HUES6 (cell line): ENCODE measurements at regions not wholly inside any gene's neighbourhood (a gene's known extent, or its start where the extent isn't known, plus 50 kb on each side); places are given as distances from the start of the nearest gene placed in this dataset.

Source experiments
- H3K27ac ChIP-seq: 2 replicates; pipeline ENCODE4 v1.7.0; 2013; ENCODE audit warnings: low read depth, mild to moderate bottlenecking, low read length, inconsistent platforms
- H3K27me3 ChIP-seq: 2 replicates; pipeline ENCODE4 v1.6.1; 2013; ENCODE audit warnings: low read length; ENCODE audit not compliant: control insufficient read depth, insufficient read depth
- H3K36me3 ChIP-seq: 2 replicates; pipeline ENCODE4 v1.6.1; 2013; ENCODE audit warnings: low read length; ENCODE audit not compliant: control insufficient read depth, insufficient read depth
- H3K4me1 ChIP-seq: 2 replicates; pipeline ENCODE4 v1.6.1; 2013; ENCODE audit warnings: low read length; ENCODE audit not compliant: control insufficient read depth, insufficient read depth
- H3K4me3 ChIP-seq: 2 replicates; pipeline ENCODE4 v1.5.1; 2013; ENCODE audit warnings: low read depth, low read length
- H3K9ac ChIP-seq: one replicate; pipeline ENCODE4 v1.6.1; 2013; ENCODE audit warnings: mild to moderate bottlenecking, low read length
- H3K9me3 ChIP-seq: 2 replicates; pipeline ENCODE4 v1.6.1; 2013; ENCODE audit warnings: low read depth, low read length; ENCODE audit not compliant: control insufficient read depth, insufficient read depth

GRCh38 chr2:120924924-120925323 lies 189.3 kb downstream of the GLI2 start:
- Histone ChIP-seq H3K4me1 (no peaks in the 10 kb centered on the region), H3K27me3 (no peaks in the 10 kb centered on the region), H3K9ac (no peak overlapping the region), H3K9me3 (no peaks in the 10 kb centered on the region), H3K4me3 (no peak overlapping the region), H3K36me3 (peaks cover 21% of the 10 kb centered on the region), H3K27ac (no peak overlapping the region)

- Histone ChIP-seq H3K9me3 (peaks cover 9% of the 10 kb centered on the region), H3K9ac (no peak overlapping the region), H3K4me3 (no peak overlapping the region), H3K36me3 (peaks cover 26% of the 10 kb centered on the region), H3K4me1 (no peaks in the 10 kb centered on the region), H3K27me3 (no peaks in the 10 kb centered on the region), H3K27ac (no peak overlapping the region)
Measured at GRCh38 chr2:120926463-120927264, 191.0 kb downstream of the GLI2 start.

- Histone ChIP-seq H3K27ac (no peak overlapping the region), H3K36me3 (peaks cover 26% of the 10 kb centered on the region), H3K27me3 (no peaks in the 10 kb centered on the region), H3K4me1 (no peaks in the 10 kb centered on the region), H3K9ac (no peak overlapping the region), H3K9me3 (peaks cover 9% of the 10 kb centered on the region), H3K4me3 (no peak overlapping the region)
Measured at GRCh38 chr2:120927265-120927628, 191.6 kb downstream of the GLI2 start.

GRCh38 chr2:120929829-120930228 lies 194.2 kb downstream of the GLI2 start:
- peaks cover 18% of the 10 kb centered on the region; the same call in 1 of the 2 replicates for H3K36me3 ChIP-seq
- H3K27ac ChIP-seq: no peak overlapping the region

GRCh38 chr2:120930236-120930635 lies 194.6 kb downstream of the GLI2 start:
- H3K27me3 ChIP-seq: no peaks in the 10 kb centered on the region
- no peak overlapping the region for H3K4me3 ChIP-seq
- no peak overlapping the region for H3K27ac ChIP-seq
- peaks cover 18% of the 10 kb centered on the region; the same call in 1 of the 2 replicates for H3K36me3 ChIP-seq
- H3K9ac ChIP-seq: no peak overlapping the region
- peaks cover 18% of the 10 kb centered on the region for H3K4me1 ChIP-seq
- peaks cover 9% of the 10 kb centered on the region for H3K9me3 ChIP-seq

More at GRCh38 chr2:120929829-120930228, 194.2 kb downstream of the GLI2 start:
- Histone ChIP-seq H3K4me3 (no peak overlapping the region), H3K4me1 (peaks cover 14% of the 10 kb centered on the region), H3K9me3 (peaks cover 9% of the 10 kb centered on the region), H3K27me3 (no peaks in the 10 kb centered on the region), H3K9ac (no peak overlapping the region)

- no peaks in the 10 kb centered on the region for H3K27me3 ChIP-seq
- peaks cover 21% of the 10 kb centered on the region for H3K4me1 ChIP-seq
- H3K9me3 ChIP-seq: peaks cover 9% of the 10 kb centered on the region
- H3K4me3 ChIP-seq: no peak overlapping the region
- H3K36me3 ChIP-seq: peaks cover 18% of the 10 kb centered on the region; the same call in 1 of the 2 replicates
- no peak overlapping the region for H3K9ac ChIP-seq
- H3K27ac ChIP-seq: no peak overlapping the region
Measured at GRCh38 chr2:120930864-120931263, 195.2 kb downstream of the GLI2 start.

- Histone ChIP-seq H3K9ac (no peak overlapping the region), H3K27ac (no peak overlapping the region), H3K9me3 (peaks cover 9% of the 10 kb centered on the region), H3K36me3 (peaks cover 15% of the 10 kb centered on the region; the same call in 1 of the 2 replicates), H3K4me1 (peaks cover 21% of the 10 kb centered on the region), H3K4me3 (no peak overlapping the region), H3K27me3 (no peaks in the 10 kb centered on the region)
Measured at GRCh38 chr2:120932472-120932871, 196.8 kb downstream of the GLI2 start.

- no peak overlapping the region for H3K27ac ChIP-seq
Measured at GRCh38 chr2:120932881-120933280, 197.2 kb downstream of the GLI2 start.

GRCh38 chr2:120933693-120934573 lies 198.3 kb downstream of the GLI2 start:
- peak overlapping the region; percentile 35 for H3K9ac ChIP-seq
- no peak overlapping the region for H3K4me3 ChIP-seq
- H3K36me3 ChIP-seq: peaks cover 6% of the 10 kb centered on the region; the same call in 1 of the 2 replicates
- no peaks in the 10 kb centered on the region for H3K27me3 ChIP-seq
- H3K27ac ChIP-seq: no peak overlapping the region
- H3K9me3 ChIP-seq: peaks cover 9% of the 10 kb centered on the region
- H3K4me1 ChIP-seq: peaks cover 21% of the 10 kb centered on the region

More at GRCh38 chr2:120932881-120933280, 197.2 kb downstream of the GLI2 start:
- peaks cover 9% of the 10 kb centered on the region for H3K9me3 ChIP-seq
- peaks cover 21% of the 10 kb centered on the region for H3K4me1 ChIP-seq
- peaks cover 12% of the 10 kb centered on the region; the same call in 1 of the 2 replicates for H3K36me3 ChIP-seq
- no peak overlapping the region for H3K9ac ChIP-seq
- no peak overlapping the region for H3K4me3 ChIP-seq
- H3K27me3 ChIP-seq: no peaks in the 10 kb centered on the region

GRCh38 chr2:120934574-120935338 lies 199.1 kb downstream of the GLI2 start:
- peaks cover 25% of the 10 kb centered on the region for H3K4me1 ChIP-seq
- H3K36me3 ChIP-seq: peaks cover 6% of the 10 kb centered on the region; the same call in 1 of the 2 replicates
- no peak overlapping the region for H3K4me3 ChIP-seq
- no peaks in the 10 kb centered on the region for H3K27me3 ChIP-seq
- peak overlapping the region; percentile 37 for H3K9ac ChIP-seq
- peaks cover 9% of the 10 kb centered on the region for H3K9me3 ChIP-seq
- no peak overlapping the region for H3K27ac ChIP-seq
